Right lobe of liver (tissue), 4 donors: ENCODE measurements at regions not wholly inside any gene's neighbourhood (a gene's known extent, or its start where the extent isn't known, plus 50 kb on each side); places are given as distances from the start of the nearest gene placed in this dataset.

Experiments
- CTCF ChIP-seq, 4 donors: fragments of 200-600 bp in 3 of 4; fragments of 450-650 bp in 1 of 4; IDR thresholded peaks; one replicate each; pipeline versions ENCODE4 v1.5.1 to v1.8.0; 2016 to 2022; ENCODE audit warnings: antibody characterized with exemption in 4 of 4, mild to moderate bottlenecking in 2 of 4
- POLR2A ChIP-seq: fragments of 450-650 bp; IDR thresholded peaks from one replicate; pipeline ENCODE4 v1.6.1; 2017; ENCODE audit warnings: antibody characterized with exemption, mild to moderate bottlenecking
- donor health status: DM: no; HTN: no; CAD: no.
- donor health status: DM: no; HTN: no; CAD: no.
- donor health status: DM: no; HTN: yes; CAD: no.

GRCh38 chrX:77017093-77017492, 430.1 kb upstream of the FGF16 start:
- no peak for TF ChIP-seq CTCF (IDR thresholded peaks at IDR 0.05)
- TF ChIP-seq POLR2A, result no peak
